Fibroblast of peridontal ligament (primary cell): ENCODE measurements at regions not wholly inside any gene's neighbourhood (a gene's known extent, or its start where the extent isn't known, plus 50 kb on each side); places are given as distances from the start of the nearest gene placed in this dataset.
"Not testable (repeated sequence)": the region's sequence is repeated elsewhere in the genome, so short reads cannot be mapped to it uniquely, and the experiment has no call there.

ENCODE experiments used
- DNase-seq: peaks from one replicate; pipeline ENCODE4 v3.0.0-alpha.2; 2010; ENCODE audit errors: extremely low read depth

DNA sequence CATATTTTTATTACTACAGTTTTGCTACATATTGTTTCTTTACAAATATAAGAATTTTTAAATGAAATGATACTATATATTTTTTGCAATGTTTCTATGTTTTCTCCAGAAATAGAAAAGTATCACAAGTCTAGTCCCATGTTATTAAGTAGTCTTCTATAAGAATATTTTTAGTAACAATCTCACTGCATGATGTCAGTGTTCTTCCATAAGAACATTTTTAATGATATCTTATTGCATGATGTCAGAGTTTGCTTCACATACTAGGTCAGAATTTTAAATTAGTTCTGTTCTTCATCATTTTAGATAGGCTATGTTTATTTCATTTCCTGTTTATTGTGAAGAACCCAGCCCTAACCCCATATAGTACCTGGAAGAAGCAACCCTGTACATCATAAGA, 265.3 kb upstream of the IL12A start:
- no peak for DNase-seq

DNA sequence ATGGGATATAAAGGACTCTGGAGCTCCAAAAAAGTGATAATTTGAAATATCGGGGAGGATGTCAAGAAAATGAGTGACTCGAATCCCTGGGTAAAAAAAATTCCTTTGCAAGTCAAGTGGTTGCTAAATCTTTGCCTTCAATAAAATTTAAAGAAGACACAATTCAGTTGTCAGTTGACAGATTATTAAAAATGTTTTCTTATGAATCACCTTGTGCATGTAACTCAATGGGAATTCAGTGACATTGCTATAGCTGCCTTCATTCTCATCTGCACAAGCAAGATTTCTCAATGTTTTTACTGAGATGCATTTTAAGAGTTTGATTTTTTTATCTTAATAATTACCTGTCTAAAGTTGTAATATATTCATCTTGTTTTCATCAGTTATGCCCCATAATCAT, 264.0 kb upstream of the IL12A start:
- no peak for DNase-seq

DNA sequence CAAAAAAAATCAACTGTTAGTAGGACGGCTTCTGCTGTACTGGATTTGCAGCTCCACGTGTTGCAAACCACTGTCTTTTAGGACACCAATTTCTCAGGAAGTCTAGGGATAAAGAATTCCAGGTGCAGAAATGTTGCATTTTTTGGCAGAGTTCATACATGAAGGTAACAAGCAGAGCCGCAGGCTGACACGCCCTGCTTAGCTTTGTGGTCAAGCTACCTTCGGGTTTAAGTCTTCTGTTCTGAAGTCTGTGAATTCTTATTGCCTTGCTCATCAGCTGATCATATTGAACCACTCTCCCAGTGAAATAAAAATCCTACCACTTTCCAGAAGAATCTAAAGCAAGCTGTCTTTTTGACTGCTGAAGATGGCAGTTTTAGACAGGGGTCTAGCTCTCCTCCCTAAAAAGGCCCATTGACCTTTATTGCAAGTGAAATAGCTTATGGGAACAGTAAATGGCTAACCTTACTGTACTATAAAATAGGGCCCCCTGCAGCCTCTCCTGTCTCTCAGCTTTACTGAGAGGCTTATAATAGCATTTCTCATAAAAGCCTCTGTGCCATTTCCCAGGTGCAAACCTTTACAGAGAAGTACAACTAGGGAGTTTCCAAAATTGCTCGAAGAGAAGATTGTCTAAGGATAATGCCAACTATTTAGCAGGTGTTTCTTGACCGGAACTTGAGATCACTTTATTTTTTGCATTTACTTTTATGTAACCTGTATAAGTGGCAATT, 262.2 kb upstream of the IL12A start:
- peak; percentile 25 for DNase-seq

DNA sequence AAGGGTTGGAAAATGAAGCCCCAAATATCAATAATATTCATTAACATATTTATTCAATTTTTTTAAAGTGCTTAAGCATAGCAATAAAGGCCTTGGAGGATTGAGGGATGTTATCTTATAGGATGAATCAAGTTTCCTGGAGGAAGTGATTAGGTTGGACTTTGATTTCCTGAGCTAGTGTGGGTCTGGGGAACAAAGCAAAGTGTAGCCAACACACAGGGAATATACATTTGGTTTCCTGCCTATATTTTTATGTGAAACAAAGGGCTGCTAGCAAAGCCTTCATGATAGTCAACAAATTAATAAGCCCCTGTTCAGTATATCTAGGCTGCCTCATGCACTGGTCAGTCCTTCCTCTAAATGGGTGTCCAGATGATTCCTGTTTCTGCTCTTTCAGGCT, 261.1 kb upstream of the IL12A start:
- no peak for DNase-seq

DNA sequence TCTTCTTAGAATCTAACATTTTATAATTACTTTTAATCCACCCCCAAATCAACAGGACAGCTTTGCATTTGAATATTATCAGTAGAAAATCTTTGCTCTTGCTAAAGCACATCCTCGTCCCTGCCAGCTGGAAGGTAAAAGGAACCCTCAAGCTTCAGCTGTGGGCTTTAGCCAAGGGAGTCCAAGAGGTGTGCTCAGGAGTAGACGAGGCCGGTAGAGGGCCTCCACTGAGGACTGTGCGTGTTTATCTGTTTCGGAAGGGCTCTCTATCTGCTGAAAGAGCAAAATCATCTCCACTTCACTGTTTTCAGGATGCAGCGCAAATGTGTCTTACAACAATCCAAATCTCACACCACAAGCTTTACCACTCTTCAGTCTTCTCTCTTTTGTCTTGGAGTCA, 257.4 kb upstream of the IL12A start:
- DNase-seq = no peak

DNA sequence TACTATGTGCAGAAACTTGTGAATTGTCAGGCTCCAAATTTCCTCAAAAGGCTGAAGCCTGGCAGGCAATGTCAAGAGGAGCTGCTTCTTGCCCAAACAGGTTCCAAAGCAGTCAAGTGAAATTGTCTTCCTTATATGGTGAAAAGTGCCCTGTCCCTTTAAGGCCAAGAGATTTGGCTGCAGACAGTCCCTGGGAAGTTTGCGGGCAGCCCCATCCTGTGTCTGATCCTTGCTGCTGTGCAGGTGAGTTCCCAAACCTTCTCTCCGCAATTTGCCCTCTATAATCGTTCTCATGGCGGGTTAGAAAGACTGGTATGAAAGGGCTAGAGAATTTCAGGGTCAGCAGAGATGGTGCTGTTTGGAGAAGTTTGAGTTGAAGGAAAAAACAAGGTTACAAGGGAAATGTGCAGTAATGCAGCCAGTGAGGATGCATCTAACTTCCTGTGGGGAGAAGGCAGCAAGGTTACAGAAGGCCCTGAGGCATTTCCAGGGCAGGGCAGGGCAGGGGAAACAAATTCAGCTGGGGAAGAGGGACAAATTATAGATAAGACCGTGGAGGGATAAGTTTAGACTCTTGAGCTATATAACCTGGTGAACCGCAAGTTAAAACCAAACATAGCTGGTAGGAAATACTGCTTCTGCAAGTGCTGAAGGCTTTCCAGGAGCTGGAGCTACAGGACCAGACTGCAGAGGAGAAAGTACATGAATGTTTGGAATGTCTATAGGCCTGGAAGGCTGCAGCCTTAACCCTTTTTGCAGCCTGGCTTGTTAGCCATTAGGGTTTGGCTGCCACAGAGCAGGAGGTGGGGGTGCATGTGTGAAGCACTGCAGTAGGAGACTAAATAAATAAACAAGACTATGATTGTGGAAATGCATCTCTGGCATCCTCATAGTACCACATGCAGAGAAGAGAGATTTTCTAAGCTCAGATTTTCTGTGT, 256.2 kb upstream of the IL12A start:
- peak; percentile 90 for DNase-seq

DNA sequence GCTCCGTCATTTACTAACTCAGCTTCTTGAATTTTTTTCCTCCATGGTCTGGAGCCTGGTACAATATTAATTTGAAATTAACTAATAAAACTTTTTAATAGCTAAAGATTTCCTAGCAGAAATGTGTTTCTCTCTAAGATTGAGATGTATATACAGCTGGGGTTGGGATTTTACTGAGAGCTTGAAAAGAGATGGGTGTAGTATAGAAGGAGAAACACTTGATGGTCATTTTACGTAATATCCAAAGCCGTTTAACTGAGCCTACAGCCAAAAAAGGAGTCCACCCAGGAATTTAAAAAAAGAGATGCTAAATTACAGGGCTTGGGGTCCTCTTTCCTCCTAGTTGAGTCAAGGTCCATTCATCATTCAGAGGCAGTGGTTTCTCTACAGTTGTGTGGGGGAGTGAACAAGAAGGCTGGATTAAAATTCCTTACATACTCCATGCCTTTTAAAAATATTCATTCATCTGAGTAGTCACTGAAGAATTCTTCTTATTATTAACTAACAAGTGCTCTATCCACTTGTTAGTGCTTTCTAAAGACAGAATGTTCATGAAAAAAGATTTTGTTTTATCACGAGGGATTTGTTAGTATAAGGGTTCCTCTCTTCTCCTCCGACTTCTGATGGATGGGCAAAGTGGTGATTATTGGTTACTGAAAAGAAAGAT, 255.3 kb upstream of the IL12A start:
- peak; percentile 71 for DNase-seq

DNA sequence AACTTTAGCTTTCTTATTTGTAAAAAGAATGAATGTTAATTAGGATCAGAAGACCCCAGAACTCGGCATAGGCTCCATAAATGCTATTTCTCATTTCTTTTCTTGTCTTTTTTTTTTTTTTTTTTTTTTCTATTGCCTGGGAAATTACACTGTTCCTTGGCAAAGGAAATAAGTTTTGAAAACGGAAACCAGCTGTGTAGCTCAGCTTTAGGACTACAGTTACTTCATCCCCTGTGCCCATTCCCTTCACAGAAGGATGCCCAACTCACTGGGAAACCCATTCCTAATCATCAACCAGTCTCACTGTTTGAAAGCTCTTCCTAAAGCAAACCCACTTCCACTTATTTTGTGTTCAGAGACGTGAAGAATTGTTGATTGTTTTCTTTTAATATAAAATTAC, 254.0 kb upstream of the IL12A start:
- DNase-seq = peak; percentile 57

DNA sequence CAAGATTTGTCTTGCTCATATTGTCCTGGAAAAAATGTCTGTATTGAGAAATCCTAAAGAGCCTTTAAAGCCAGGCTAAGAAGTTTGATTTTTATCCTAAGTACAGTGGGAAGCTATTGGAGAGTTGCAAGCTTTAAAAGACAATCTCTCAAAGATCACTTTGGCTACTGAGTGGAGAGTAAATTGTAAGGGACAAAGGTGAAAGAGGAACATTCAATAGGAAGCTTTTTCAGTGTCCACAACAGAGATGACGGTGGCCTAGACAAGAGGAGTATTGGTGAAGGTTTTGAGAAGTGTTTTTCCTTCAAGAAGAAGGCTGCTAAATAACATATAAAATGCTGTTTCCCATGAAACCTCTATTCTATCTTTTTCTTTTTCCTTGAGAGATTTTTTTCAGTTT, 249.5 kb upstream of the IL12A start:
- no peak for DNase-seq

DNA sequence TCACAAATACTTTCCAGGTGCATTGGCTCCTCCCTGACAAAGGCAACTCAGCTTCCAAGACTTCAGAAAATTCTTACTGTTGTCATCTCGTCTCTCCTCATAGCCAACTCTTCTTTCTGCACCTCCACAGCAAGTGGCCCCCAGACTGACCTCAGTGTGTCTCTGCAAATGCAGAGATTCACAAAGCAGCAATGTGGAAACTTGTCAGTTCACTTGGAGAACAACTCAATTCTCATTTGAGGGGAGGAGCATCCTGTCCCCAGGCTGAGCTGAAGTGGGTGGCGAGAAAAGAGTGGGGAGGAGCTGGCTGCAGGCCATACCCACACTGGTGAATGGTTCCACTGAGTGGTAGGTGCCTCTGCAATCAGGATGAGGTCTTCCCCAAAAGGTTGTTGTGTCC, 248.7 kb upstream of the IL12A start:
- no peak for DNase-seq

DNA sequence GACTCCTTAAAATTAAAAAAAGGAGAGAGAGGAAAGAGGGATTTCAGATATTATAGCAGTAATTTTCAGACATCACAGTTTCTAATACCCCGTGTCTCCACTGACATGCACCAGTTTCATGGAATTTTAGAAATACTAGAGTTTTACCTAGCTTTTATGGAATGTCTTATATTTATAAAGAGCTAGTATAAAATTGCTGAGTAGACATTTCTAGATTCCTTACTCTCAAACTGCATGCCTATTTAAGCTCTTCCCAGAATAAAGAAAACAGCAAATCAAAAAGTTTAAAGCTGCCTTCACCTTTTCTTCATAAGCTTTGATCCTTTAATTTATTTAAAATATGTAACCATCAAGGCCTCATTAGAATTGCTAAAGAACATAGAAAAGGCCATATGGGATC, 247.4 kb upstream of the IL12A start:
- no peak for DNase-seq

DNA sequence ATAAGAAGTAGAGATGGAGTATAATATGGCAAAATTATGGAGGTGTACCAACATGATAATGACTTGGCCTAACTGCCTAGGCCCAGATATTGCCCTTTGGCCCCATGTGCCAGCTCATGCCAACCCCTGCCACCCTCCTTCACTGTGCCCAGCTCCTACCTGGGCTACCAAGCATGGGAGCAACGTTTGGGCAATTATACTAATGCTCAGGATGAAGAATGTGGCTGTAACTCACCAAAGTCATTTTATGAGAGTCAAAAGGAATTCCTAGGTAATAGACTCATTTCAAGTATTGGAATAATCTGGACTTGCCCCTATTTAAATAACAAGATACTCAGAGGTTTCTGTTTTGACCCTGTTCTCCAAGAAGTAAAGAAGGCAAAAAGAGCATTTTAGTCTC, 240.2 kb upstream of the IL12A start:
- DNase-seq = no peak

DNA sequence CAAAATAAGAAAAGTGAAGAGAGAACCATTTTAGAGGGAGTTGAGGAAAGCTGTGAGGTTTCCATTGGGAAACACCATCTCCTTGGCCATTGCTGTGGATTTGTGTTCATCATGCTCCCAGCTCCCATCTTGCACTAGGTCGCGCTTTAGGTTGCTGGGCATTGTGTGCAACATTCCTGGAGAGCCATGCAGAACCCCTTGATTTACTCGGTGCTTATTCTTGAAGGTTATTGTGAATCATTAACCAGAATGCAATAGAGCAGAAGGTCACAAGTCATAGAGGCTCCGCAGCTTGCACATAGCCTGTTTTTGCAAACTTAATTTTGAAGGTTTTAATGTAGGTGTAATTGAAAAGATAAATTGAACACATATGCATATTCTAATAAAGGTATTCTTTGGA, 239.2 kb upstream of the IL12A start:
- no peak for DNase-seq

DNA sequence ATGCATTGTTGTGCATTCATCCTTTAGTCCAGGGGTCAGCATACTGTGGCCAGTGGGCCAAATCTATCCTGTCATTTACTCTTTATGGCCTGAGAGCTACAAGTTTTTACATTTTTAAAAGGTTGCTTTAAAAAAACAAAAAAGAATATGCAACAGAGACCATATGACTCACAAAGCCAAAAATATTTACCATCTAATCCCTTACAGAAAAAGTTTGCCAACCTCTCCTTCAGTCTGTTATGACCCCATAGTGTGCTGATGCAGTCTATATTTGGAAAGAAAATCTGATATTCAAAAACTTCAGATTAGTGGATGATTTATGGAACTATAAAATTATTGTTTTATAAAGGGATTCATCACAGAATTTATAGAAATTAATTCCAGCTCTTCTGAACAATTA, 237.5 kb upstream of the IL12A start:
- peak; percentile 72 for DNase-seq

DNA sequence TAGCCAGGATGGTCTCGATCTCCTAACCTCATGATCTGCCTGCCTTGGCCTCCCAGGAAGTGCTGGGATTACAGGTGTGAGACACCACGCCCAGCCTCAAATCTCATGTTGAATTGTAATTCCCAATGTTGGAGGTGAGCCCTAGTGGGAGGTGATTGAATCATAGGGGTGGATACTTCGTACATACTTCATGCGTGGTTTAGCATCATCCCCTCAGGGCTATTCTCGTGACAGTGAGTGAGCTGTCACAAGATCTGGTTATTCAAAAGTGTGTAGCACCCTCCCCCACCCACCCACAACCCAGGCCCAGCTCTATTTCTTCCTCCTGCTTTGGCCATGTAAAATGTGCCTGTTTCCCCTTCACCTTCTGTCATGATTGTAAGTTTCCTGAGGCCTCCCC, 236.9 kb upstream of the IL12A start:
- DNase-seq = peak; percentile 40

DNA sequence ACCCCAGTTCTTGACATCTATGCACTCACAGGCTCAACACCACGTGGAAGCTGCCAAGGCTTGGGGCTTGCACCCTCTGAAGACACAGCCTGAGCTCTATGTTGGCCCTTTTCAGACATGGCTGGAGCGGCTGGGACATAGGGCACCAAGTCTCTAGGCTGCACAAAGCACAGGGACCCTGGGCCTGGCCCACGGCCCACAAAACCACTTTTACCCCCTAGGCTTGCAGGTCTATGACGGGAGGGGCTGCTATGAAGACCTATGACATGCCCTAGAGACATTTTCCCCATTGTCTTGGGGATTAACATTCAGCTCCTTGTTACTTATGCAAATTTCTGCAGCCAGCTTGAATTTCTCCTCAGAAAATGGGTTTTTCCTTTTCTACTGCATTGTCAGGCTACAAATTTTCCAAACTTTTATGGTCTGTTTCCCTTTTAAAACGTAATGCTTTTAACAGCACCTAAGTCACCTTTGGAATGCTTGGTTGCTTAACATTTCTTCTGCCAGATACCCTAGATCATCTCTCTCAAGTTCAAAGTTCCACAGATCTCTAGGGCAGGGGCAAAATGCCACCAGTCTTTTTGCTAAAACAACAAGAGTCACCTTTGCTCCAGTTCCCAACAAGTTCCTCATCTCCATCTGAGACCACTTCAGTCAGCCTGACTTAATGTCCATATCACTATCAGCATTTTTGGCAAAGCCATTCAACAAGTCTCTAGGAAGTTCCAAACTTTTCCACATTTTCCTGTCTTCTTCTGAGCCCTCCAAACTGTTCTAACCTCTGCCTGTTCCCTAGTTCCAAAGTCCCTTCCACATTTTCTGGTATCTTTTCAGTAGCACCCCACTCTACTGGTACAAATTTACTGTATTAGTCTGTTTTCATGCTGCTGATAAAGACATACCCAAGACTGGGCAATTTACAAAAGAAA, 232.1 kb upstream of the IL12A start:
- not testable (repeated sequence) for DNase-seq

DNA sequence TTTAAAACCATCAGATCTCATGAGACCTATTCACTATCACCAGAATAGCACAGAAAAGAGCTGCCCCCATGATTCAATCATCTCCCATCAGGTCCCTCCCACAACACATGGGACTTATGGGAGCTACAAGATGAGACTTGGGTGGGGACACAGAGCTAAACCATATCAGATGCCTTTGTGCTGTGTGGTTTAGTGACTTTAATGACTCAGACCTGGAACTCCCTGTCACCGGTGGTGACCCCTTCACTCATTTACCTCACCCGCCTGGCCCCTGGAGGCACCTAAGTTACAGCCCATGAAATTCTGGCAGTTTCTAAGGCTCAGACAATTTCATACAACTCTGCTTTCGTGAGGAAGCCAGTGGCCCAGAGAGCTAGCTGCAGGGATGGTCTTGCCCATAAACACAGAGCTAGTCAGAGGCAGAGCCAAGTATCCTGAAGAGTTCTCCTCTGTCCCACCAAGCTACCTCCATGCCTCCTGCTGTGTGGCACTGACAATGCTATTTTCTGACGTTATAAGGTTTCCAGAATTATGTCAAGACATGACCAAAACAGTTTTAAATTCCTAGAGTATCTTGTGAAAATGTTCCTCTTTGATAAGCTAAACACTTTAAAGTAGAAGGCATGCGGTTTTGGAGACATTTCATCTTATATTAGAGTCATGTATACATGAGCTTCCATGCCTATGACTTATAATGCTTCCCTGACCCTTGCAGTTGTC, 231.1 kb upstream of the IL12A start:
- DNase-seq = no peak

DNA sequence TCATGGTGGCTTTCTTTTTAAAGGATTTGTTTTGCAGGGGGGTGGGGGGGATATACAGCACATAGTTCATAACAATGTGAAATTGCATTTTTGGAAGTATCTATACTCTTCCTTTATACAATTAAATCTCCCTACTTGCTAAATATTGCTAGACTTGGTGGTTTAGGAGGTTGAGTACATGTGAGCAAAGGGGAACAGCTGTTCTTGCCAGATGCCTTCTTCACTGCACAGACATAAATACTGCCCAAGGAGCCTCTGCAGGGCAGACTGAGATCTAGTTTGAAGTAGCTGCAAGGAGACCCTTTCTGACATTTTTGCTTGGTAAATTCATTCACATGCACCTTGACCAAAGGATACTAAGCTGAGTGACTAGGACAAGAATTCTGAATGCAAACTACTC, 228.6 kb upstream of the IL12A start:
- no peak for DNase-seq

DNA sequence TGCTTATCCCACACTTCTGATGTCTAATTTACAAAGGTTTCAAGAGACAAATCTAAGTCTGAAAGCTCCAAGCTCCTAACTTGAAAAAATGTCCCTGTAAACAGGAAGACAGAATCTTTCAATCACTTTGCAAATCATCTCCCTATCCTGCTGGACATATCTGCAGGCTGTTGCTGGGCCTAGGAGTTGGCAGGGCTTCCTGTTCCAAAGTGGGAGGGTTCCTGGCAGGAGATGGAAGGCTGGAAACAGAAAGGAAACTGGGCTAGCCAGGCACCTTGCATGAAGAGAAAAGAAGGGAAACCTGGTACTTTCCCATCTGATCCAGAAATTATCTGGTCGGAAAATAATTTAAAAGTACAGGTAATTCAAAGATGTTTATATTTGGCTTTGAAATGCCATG, 227.3 kb upstream of the IL12A start:
- peak; percentile 69 for DNase-seq

DNA sequence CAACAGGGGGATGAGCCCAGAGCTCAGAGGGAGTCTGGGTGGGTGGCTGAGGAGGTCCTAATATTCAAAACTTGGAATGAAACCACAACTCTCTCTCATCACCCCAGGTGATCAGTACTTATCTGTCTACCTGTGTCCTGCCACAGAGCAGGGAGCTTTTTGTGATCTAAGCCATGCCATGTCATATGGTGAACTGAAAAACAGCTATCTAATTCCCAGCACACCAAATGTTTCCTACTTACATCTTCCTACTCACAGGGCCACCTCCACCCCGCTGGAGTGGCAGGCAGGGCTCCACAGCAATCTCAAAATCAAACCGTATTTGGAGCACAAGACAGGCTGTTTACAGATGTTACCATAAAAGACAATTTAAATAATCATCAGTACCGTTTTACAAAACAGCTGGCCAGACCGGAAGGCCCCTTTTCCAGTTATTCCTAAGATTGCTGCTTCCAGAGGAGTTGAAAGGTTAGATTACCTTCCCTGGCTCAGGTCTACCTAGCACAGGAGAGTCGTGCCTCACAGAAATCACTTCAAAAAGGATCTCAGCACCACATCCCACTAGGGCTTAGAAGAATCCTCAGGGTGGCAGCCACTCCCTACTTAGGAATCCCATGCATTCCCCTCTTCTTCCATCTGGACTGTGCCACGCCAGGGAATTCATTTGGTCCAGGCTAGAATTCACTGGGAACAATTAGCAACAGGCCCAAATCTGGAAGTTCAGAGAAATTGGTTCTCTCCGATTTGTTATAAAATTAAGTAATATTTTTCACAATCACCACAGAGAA, 226.6 kb upstream of the IL12A start:
- no peak for DNase-seq
